ENCODE measurements at regions not wholly inside any gene's neighbourhood (a gene's known extent, or its start where the extent isn't known, plus 50 kb on each side); places are given as distances from the start of the nearest gene placed in this dataset.

DNA sequence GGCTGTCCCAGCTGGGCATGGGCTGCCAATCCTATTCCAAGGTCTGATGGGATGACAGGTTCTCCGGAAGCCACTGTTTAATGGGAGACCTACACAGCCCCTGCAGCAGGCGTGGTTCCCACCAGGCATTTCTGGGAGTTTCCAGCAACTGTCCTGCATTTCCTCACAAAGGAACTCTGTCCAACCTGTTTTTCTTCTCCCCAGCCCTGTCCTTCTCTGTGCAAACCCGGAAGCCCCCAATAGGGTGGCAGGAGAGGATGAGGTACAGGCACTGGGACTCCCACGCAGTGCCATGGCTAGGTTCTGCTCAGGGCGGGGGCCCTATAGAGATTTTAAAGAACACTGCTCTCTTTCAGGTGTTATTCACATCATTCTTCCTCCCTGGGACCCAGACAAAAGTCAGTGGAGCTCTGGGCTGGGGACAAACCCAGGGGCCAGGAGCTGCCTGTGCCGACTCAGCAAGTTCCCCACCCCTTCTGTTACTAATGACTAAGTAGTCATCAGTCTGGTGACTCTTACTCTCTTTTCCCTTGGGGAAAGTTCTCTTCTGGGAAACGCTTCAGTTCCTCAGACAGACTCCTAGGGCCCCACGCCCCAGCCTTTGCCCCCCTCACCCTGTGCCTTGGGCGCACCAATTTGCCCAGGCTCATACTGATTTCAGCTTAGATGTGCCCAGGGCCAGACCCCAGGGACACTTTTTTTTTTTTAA lies 97.7 kb downstream of the CD47 start:
- TF ChIP-seq, protein P1, sequence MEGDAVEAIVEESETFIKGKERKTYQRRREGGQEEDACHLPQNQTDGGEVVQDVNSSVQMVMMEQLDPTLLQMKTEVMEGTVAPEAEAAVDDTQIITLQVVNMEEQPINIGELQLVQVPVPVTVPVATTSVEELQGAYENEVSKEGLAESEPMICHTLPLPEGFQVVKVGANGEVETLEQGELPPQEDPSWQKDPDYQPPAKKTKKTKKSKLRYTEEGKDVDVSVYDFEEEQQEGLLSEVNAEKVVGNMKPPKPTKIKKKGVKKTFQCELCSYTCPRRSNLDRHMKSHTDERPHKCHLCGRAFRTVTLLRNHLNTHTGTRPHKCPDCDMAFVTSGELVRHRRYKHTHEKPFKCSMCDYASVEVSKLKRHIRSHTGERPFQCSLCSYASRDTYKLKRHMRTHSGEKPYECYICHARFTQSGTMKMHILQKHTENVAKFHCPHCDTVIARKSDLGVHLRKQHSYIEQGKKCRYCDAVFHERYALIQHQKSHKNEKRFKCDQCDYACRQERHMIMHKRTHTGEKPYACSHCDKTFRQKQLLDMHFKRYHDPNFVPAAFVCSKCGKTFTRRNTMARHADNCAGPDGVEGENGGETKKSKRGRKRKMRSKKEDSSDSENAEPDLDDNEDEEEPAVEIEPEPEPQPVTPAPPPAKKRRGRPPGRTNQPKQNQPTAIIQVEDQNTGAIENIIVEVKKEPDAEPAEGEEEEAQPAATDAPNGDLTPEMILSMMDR (optimal IDR thresholded peaks at IDR 0.05 in 1 of 3, IDR thresholded peaks at IDR 0.05 in 1 of 3, conservative IDR thresholded peaks at IDR 0.05 in 1 of 3; ENCODE audit: extremely low read depth in 1 of 3, insufficient read depth in 2 of 3, low read length in 3 of 3), result no peak
- TF ChIP-seq EZH2 (IDR thresholded peaks at IDR 0.05; ENCODE audit: low read length), result no peak

Measured in keratinocyte (primary cell).